Astrocyte (in vitro differentiated cells and primary cell): ENCODE measurements at regions not wholly inside any gene's neighbourhood (a gene's known extent, or its start where the extent isn't known, plus 50 kb on each side); places are given as distances from the start of the nearest gene placed in this dataset.

Source experiments
- EZH2 ChIP-seq: IDR thresholded peaks from 2 replicates; pipeline ENCODE4 v1.6.1; 2012; ENCODE audit warnings: mild to moderate bottlenecking, low read length, inconsistent platforms; ENCODE audit not compliant: insufficient read depth
- TF ChIP-seq, protein P1 (sequence below): IDR thresholded peaks from 2 replicates; pipeline ENCODE4 v1.5.1; 2011; ENCODE audit warnings: low read depth, mild to moderate bottlenecking, inconsistent platforms, low read length, moderate library complexity; ENCODE audit not compliant: insufficient read depth

DNA sequence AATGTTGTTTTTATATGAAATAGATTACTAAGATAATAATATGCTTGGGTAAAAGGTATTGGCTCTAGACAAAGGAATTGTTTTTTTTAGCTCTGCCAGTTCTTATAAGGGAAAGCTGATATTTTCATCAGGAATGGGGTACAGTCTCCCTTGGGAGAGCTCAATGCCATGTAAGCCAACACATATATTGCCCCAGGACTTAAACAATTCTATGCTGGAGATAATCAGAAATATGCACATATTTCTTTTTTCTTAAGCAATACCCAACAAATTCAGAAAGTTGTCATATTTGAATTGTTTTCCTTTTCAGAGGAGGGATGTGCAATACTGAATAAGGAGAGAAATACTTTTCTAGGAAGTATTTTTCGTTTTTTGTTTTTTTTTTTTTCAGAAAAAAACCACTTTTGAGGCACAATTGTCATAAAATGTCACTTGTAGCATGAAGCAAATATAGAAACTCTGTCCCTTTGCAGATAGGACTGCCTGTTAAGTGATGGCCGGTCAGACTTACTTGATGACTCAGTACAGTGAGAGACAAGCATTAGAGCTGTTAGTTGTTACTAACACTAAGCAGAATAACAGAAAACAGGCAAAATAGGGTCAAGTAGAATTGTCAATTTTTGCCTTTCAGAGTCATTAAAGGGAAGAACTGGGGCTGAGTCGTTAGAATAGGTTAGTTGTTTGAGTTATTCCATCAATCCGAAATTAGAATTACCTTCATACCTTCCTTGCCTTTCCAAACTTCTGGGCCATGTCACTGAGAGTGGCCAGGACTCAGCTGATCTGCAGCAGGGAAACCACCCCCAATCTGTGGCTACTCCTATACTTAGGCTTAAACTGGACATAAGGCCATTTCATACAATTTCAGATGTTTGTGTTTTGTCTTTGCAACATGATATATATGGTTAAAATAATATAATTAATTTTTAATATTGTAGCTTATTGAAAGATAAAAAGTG, 168.1 kb downstream of the SLC38A4 start:
- TF ChIP-seq, protein P1, sequence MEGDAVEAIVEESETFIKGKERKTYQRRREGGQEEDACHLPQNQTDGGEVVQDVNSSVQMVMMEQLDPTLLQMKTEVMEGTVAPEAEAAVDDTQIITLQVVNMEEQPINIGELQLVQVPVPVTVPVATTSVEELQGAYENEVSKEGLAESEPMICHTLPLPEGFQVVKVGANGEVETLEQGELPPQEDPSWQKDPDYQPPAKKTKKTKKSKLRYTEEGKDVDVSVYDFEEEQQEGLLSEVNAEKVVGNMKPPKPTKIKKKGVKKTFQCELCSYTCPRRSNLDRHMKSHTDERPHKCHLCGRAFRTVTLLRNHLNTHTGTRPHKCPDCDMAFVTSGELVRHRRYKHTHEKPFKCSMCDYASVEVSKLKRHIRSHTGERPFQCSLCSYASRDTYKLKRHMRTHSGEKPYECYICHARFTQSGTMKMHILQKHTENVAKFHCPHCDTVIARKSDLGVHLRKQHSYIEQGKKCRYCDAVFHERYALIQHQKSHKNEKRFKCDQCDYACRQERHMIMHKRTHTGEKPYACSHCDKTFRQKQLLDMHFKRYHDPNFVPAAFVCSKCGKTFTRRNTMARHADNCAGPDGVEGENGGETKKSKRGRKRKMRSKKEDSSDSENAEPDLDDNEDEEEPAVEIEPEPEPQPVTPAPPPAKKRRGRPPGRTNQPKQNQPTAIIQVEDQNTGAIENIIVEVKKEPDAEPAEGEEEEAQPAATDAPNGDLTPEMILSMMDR: no peak
- no peak for TF ChIP-seq EZH2
